Activated T-cell treated with anti-CD3 and anti-CD28 coated beads, Interleukin-2, amount 50 U/mL, for 4 hours (primary cell): ENCODE measurements at regions not wholly inside any gene's neighbourhood (a gene's known extent, or its start where the extent isn't known, plus 50 kb on each side); places are given as distances from the start of the nearest gene placed in this dataset.
"Not testable (repeated sequence)": the region's sequence is repeated elsewhere in the genome, so short reads cannot be mapped to it uniquely, and the experiment has no call there.

Source experiments
- ATAC-seq, 2 donors: fragments of 200-7000 bp; cut with Tn5 transposase; one replicate each; pipeline ENCODE4 v1.10.0; 2021
- DNase-seq: peaks from one replicate; pipeline ENCODE4 v3.0.0-alpha.2; 2020
- H3K27me3 Mint-ChIP-seq: one replicate; pipeline ENCODE4 v1.8.0; 2021; ENCODE audit warnings: low read depth, mixed read lengths
- H3K36me3 Mint-ChIP-seq: one replicate; pipeline ENCODE4 v1.8.0; 2022; ENCODE audit warnings: mixed read lengths; ENCODE audit not compliant: insufficient read depth
- H3K4me1 Mint-ChIP-seq: one replicate; pipeline ENCODE4 v1.8.0; 2021; ENCODE audit warnings: low read depth, mixed read lengths
- H3K4me3 Mint-ChIP-seq: one replicate; pipeline ENCODE4 v1.8.0; 2021; ENCODE audit warnings: mild to moderate bottlenecking, moderate library complexity, mixed read lengths
- H3K9me3 Mint-ChIP-seq: one replicate; pipeline ENCODE4 v1.8.0; 2021; ENCODE audit warnings: mixed read lengths

DNA sequence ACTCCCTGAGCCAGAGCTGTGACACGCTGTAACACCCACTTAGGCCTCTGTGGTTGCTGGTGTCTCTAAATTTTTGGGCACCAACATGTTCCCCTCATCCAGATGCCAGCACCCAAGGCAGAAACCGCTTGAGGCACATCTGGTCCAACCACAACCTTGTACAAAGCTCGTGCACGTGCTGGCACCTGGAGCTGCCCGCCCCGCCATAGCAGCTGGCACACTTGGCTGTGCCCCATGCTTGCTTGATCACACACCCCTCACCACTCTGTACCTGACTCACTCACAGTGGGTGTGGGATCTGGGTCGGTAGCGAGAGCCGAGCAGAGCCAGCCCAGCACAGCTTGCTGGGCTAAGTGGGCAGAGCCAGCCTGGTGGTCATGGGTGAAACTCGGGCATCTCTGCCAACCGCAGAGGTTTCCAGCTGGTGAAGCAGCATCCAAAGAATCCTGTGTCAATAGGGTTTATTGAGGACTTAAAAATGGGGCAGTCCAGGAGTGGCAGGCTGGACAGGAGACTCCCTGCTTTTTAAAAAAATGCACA lies 1210.4 kb downstream of the TYW1 start:
- no peaks in the 10 kb centered on the region for H3K4me1 Mint-ChIP-seq
- peaks cover 18% of the 10 kb centered on the region for H3K9me3 Mint-ChIP-seq
- no peaks in the 10 kb centered on the region for H3K27me3 Mint-ChIP-seq
- H3K4me3 Mint-ChIP-seq, result no peak overlapping the region
- H3K36me3 Mint-ChIP-seq, result no peaks in the 10 kb centered on the region
- DNase-seq (no peak), ATAC-seq (no peak)

DNA sequence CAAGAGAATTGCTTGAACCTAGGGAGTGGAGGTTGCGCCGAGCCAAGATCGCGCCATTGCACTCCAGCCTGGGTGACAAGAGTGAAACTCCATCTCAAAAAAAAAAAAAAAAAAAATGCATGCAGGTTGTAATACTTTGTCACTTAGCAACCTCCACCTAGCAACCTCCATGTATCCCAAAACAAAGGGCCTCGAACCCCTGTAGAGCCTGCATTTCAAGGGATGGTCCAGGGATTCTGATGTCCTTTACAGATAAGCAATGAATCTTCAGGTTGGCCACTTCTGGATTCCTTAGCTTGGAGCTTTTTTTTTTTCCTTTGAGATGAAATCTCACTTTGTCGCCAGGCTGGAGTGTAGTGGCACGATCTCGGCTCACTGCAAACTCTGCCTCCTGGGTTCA lies 1211.0 kb downstream of the TYW1 start:
- Mint-ChIP-seq H3K9me3 (peaks cover 17% of the 10 kb centered on the region), H3K36me3 (no peaks in the 10 kb centered on the region), H3K4me3 (no peak overlapping the region), H3K4me1 (no peaks in the 10 kb centered on the region), H3K27me3 (no peaks in the 10 kb centered on the region)
- DNase-seq (no peak), ATAC-seq (no peak)

DNA sequence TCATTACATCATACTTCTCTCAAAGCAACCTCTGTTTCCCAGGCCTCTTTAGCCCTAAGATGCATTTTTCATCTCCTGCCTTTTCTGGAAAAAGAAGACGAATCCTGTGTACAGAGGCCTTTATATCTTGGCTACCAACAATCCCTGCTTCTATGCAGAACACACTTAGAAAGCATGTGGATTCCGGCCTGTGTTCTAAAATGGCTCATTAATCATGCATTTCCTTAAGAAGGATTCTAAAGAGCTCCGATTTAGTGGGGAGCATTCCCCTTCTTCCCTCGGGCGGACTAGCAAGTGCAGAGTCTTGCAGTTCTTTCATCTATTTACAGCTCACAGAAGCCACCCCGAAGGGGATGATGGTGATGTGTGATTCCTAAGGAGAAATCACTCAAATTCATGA lies 1212.9 kb downstream of the TYW1 start:
- ATAC-seq (no peak), DNase-seq (no peak)
- Mint-ChIP-seq H3K4me3 (no peak overlapping the region), H3K27me3 (no peaks in the 10 kb centered on the region), H3K9me3 (peaks cover 14% of the 10 kb centered on the region), H3K4me1 (no peaks in the 10 kb centered on the region), H3K36me3 (no peaks in the 10 kb centered on the region)

DNA sequence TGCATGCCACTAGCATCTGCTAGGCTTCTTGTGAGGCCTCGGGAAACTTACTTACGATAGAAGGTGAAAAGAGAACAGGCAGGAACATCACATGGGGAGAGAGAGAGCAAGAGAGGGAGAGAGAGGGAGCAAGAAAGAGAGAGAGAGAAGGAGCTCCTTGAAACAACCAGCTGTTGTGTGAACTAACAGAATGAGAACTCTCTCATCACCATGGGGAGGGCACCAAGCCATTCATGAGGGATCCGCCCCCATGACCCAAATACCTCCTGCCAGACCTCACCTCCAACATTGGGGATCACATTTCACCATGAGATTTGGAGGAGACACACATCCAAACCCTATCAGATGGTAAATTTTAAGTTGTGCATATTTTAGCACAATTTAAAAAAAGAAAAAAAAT lies 1217.2 kb downstream of the TYW1 start:
- no peaks in the 10 kb centered on the region for H3K27me3 Mint-ChIP-seq
- no peak for ATAC-seq
- H3K9me3 Mint-ChIP-seq, result peaks cover 17% of the 10 kb centered on the region
- no peaks in the 10 kb centered on the region for H3K4me1 Mint-ChIP-seq
- H3K4me3 Mint-ChIP-seq, result no peak overlapping the region
- H3K36me3 Mint-ChIP-seq, result no peaks in the 10 kb centered on the region
- DNase-seq, result no peak

DNA sequence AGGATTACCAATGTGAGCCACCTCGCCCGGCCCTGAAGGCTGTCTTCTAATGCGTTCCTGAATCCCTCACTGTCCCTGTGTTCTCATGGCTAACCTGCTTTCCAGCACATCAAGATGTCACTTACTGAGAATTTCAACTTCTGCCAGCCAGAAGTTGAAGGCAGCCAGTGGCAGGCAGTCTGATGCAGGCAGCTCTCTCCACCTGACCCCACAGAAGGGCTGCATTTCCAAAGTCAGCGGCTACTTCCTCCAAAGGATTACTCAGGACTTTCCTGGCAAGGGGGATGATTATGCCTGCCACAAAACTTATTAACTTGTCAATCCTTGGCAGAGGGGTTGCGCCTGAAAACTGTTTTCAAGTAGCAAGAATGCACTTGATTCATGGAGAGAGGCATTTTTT lies 1219.4 kb downstream of the TYW1 start:
- Mint-ChIP-seq H3K36me3 (no peaks in the 10 kb centered on the region), H3K4me1 (no peaks in the 10 kb centered on the region), H3K27me3 (no peaks in the 10 kb centered on the region), H3K9me3 (peaks cover 11% of the 10 kb centered on the region), H3K4me3 (no peak overlapping the region)
- ATAC-seq (no peak), DNase-seq (no peak)

DNA sequence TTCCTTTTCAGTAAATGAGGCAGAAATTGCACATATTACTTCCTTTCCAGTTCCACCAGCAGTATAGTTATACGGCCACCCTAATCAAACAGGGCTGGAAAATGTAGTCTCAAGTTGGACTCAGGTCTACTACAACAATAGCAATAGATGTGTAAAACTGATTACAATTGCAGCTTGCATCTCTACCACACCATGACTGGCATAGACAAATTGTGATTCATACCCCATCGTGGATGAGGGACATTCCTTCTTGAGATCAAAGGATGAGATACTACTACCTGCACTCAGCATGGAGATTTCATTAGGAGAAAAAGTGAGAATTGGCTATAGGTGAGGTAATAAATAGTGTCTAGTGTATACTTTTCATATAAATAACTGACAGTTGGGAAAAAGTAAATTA lies 1220.8 kb downstream of the TYW1 start:
- no peaks in the 10 kb centered on the region for H3K36me3 Mint-ChIP-seq
- H3K4me3 Mint-ChIP-seq, result no peak overlapping the region
- no peak for DNase-seq
- H3K27me3 Mint-ChIP-seq, result no peaks in the 10 kb centered on the region
- peaks cover 13% of the 10 kb centered on the region for H3K9me3 Mint-ChIP-seq
- ATAC-seq, result no peak
- H3K4me1 Mint-ChIP-seq, result no peaks in the 10 kb centered on the region

DNA sequence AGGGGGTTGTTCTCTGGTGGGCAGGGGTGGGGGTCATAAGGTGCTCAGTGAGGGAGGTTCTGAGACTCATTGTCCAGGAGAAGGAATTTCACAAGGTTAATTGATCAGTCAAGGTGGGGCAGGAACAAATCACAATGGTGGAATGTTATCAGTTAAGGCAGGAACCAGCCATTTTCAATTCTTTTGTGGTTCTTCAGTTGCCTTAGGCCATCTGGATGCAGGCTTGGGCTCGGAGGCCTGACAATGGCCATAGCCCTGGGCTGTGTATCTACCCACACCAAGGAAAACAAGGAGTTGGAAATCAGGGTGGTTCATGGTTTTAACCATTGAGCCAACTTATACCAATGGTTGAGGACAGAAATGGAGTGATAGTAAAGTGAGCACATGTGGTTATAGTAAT lies 1221.8 kb downstream of the TYW1 start:
- Mint-ChIP-seq H3K4me1 (no peaks in the 10 kb centered on the region), H3K4me3 (no peak overlapping the region), H3K27me3 (no peaks in the 10 kb centered on the region), H3K36me3 (no peaks in the 10 kb centered on the region), H3K9me3 (peaks cover 12% of the 10 kb centered on the region)
- no peak for ATAC-seq
- DNase-seq, result no peak

DNA sequence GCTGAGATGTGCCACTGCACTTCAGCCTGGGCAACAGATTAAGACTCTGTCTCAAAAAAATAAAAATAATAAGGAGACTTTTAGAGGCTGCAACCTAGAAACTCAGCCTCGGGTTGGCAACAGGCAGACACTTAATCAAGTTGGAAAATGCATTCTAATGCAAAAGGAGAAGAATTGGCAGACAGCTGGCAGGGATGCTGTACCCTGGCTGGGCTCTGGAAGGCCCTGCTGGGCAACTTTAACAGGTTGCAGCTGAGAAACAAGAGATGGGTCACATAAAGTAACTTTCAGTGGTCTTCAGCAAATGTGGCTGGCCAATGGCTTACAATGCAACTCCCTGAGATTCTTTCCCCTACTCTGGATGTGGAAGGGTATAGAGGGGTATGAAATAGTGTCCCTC lies 1225.7 kb downstream of the TYW1 start:
- no peaks in the 10 kb centered on the region for H3K36me3 Mint-ChIP-seq
- no peak overlapping the region for H3K4me3 Mint-ChIP-seq
- no peak for DNase-seq
- peaks cover 12% of the 10 kb centered on the region for H3K9me3 Mint-ChIP-seq
- peaks cover 1% of the 10 kb centered on the region for H3K27me3 Mint-ChIP-seq
- no peak for ATAC-seq
- H3K4me1 Mint-ChIP-seq, result no peaks in the 10 kb centered on the region

DNA sequence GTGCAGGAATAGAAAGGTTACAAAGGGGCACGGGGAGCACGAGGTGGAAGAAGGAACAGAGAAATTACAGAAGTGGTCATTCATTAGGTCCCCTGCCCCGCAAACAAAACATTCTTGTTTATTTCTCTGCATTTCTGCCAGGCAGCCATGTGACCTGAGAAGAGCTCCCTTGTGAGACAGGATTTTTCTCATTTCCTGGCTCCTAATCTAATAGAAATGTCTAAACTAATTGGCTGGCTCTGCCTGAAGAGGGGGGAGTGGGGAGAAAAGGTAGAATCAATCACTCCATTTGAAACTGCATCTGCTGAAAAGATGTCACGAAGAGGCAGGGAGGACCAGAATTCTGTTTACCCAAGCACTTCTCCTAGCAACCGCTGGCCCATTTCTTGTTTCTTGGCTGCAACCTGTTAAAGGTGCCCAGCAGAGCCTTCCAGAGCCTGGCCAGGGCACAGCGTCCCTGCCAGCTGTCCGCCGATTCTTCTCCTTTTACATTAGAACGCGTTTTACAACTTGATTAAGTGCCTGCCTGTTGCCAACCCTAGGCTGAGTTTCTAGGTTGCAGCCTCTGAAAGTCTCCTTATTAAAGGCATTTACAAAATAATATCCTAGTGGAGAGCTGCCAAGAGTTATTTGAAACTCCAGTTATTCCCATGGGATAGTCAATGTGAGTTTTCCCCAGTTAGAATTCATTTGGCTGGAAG lies 1227.6 kb downstream of the TYW1 start:
- ATAC-seq (no peak), DNase-seq (no peak)
- no peaks in the 10 kb centered on the region for H3K36me3 Mint-ChIP-seq
- peaks cover 1% of the 10 kb centered on the region for H3K27me3 Mint-ChIP-seq
- no peak overlapping the region for H3K4me3 Mint-ChIP-seq
- peaks cover 7% of the 10 kb centered on the region for H3K9me3 Mint-ChIP-seq
- H3K4me1 Mint-ChIP-seq, result no peaks in the 10 kb centered on the region

DNA sequence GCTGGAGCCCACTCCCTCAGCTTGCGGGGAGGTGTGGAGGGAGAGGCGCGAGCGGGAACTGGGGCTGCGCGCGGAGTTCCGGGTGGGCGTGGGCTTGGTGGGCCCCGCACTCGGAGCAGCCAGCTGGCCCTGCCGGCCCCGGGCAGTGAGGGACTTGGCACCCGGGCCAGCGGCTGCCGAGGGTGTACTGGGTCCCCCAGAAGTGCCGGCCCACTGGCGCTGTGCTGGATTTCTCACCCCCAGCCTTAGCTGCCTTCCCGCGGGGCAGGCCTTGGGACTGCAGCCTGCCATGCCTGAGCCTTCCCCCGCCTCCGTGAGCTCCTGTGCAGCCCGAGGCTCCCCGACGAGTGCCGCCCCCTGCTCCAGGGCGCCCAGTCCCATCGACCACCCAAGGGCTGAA lies 1234.4 kb downstream of the TYW1 start:
- not testable (repeated sequence) for H3K4me3 Mint-ChIP-seq, H3K36me3 Mint-ChIP-seq, H3K4me1 Mint-ChIP-seq, DNase-seq, ATAC-seq, H3K27me3 Mint-ChIP-seq
- H3K9me3 Mint-ChIP-seq, result peaks cover 26% of the 10 kb centered on the region

DNA sequence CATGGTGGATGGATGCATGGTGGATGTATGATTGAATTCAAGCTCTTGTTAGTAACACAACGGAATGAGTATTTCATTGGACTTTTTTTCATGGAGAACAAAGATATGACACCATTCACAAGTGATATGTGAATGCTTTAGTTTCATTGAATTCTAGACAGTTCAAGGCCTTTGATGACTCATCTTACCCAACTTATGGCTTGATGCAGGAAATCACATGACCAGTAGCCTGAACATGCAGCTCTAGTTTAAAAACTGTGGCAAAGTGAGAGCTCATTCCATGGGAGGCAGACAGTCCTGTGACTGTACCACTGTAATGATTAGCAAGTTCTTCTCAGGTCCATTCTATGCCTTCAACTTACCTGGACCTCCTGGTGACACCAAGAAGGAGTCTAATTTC lies 1239.3 kb downstream of the TYW1 start:
- Mint-ChIP-seq H3K36me3 (no peaks in the 10 kb centered on the region), H3K27me3 (no peaks in the 10 kb centered on the region), H3K9me3 (peaks cover 27% of the 10 kb centered on the region), H3K4me1 (no peaks in the 10 kb centered on the region), H3K4me3 (no peak overlapping the region)
- ATAC-seq (no peak), DNase-seq (no peak)

DNA sequence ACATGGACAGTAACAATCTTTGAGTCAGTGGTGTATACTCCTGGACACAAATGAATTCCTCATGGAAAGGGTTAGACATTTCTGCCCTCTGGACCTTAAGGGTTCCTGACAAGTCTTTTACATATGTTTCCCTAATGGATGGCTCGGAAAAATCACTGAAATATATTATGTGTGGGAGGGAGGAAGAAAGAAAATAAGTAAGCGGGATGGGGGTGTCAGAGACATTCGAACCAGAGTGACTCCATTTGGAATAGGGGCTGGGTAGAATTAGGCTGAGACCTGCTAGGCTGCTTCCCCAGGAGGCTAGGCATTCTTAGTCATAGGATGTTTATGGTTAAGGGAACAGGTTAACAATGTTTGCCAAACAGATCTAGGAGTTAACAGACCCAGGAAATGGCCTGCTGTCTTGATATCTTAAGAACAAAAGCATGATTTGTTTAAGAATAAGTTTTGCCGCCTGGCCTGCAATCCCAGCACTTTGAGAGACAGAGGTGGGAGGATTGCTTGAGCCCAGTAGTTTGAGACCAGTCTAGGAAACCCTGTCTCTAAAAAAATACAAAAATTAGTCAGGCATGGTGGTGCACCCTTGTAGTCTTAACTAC lies 1241.7 kb downstream of the TYW1 start:
- Mint-ChIP-seq H3K9me3 (peaks cover 29% of the 10 kb centered on the region), H3K36me3 (no peaks in the 10 kb centered on the region), H3K4me3 (no peak overlapping the region), H3K4me1 (no peaks in the 10 kb centered on the region), H3K27me3 (no peaks in the 10 kb centered on the region)
- DNase-seq (no peak), ATAC-seq (no peak)

DNA sequence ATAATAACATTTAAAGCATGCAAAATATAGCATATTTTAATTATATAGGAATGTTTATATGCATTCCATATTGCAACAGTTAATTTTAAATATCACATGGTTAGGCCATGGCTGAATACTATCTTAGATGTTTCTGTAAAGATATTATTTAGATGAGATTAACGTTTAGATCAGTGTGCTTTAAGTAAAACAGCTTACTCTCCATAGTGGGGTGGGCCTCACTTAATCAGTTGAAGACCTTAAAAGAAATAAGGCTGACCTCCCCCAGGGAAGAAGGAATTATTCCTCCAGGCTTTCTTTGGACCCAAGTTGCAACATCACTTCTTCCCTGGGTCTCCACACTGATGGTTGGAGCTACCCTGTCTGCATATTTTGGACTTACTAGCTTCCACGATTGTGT lies 1246.5 kb downstream of the TYW1 start:
- Mint-ChIP-seq H3K4me1 (no peaks in the 10 kb centered on the region), H3K9me3 (peaks cover 14% of the 10 kb centered on the region), H3K36me3 (no peaks in the 10 kb centered on the region), H3K4me3 (no peak overlapping the region), H3K27me3 (no peaks in the 10 kb centered on the region)
- DNase-seq (no peak), ATAC-seq (no peak)

DNA sequence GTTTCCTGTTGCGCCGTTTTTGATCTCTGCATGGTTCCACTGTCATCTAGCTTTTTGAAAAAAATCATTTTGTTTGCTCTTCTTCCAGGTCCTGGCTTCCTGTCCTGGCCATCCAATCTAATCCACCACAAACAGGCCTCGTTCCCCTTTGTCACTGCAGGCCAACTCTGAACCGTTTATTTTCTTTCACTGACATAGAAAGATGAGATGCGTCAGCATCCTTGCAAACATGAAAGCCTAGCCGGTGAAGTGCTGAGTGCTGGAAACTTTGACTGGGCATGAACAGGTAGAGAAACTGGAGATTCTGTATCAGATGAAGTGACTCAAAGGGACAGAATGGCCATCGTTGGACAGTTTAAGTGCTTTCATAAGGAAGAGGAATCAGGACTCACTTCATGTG lies 1247.8 kb downstream of the TYW1 start:
- DNase-seq (no peak), ATAC-seq (no peak)
- Mint-ChIP-seq H3K4me3 (no peak overlapping the region), H3K4me1 (no peaks in the 10 kb centered on the region), H3K36me3 (no peaks in the 10 kb centered on the region), H3K9me3 (peaks cover 10% of the 10 kb centered on the region), H3K27me3 (no peaks in the 10 kb centered on the region)

DNA sequence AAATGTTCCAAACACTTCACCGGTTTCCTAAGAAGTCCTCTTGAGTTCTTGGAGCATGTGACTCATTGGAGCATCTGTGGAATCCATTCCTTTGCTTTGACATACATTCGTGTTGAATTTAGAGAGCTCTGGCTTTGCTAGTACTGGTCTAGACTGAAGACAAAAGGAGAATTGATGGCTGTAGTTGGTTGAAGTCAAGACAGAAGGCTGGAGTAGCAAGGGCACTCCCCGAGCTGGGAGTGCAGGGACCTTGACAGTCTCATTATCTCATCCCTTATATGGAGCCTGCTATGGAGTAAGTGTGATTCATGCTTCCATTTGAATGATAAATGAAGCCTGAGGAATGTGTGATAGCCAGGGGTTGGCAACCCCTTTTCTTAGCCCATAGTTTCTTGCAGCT lies 1249.1 kb downstream of the TYW1 start:
- DNase-seq, result no peak
- no peak for ATAC-seq
- H3K9me3 Mint-ChIP-seq, result peaks cover 14% of the 10 kb centered on the region
- H3K4me3 Mint-ChIP-seq, result no peak overlapping the region
- H3K4me1 Mint-ChIP-seq, result no peaks in the 10 kb centered on the region
- H3K27me3 Mint-ChIP-seq, result no peaks in the 10 kb centered on the region
- H3K36me3 Mint-ChIP-seq, result no peaks in the 10 kb centered on the region
